HepG2 (cell line): ENCODE measurements at regions not wholly inside any gene's neighbourhood (a gene's known extent, or its start where the extent isn't known, plus 50 kb on each side); places are given as distances from the start of the nearest gene placed in this dataset.

Experiments
- ATAC-seq: fragments of 200-7000 bp; cut with Tn5 transposase; 3 replicates; pipeline ENCODE4 v1.9.1; 2020; ENCODE audit warnings: mild to moderate bottlenecking, moderate library complexity
- BruUV-seq: library from RNA; stranded (reverse); fragments of 400-500 nt; replicated peaks from 2 replicates; lab custom pipeline; 2021; lab: Mats Ljungman, UMichigan
- CTCF ChIA-PET: fragments of 300-600 bp; formaldehyde crosslinking; extraction: SDS; loops from one replicate; lab custom pipeline; 2021; ENCODE audit warnings: low total read pairs, inconsistent platforms, low intra/inter-chr PET ratio; lab: Yijun Ruan, JAX
- POLR2A ChIA-PET: fragments of 350-600 bp; sonication (Branson Sonifier 250); formaldehyde crosslinking; loops from one replicate; lab custom pipeline; 2020; ENCODE audit warnings: antibody characterized with exemption, inconsistent platforms; lab: Yijun Ruan, JAX
- DNase-seq: peaks from one replicate; pipeline ENCODE4 v3.0.0-alpha.2; 2015; ENCODE audit warnings: low spot score
- FAIRE-seq: peaks from 3 replicates; lab custom pipeline; 2011; peaks lifted over from hg19 to GRCh38; lab: Jason Lieb, UNC
- H2AFZ ChIP-seq: one replicate; pipeline ENCODE4 v1.6.1; 2011; ENCODE audit warnings: low read length, inconsistent platforms
- H3K27ac ChIP-seq: fragments of 300-600 bp; 3 replicates; pipeline ENCODE4 v1.8.0; 2011; ENCODE audit warnings: mixed run types, mild to moderate bottlenecking, mixed read lengths, low read length, inconsistent platforms; ENCODE audit not compliant: insufficient read depth; ENCODE audit errors: extremely low read length
- H3K27me3 ChIP-seq, 2 experiments: fragments of 200-600 bp in 1 of 2; 2 replicates in 1 of 2; 3 replicates in 1 of 2; pipeline versions ENCODE4 v1.6.0 to v1.8.0; 2011; ENCODE audit warnings: low read length in 2 of 2, mild to moderate bottlenecking in 2 of 2, moderate library complexity in 2 of 2, inconsistent platforms in 1 of 2; ENCODE audit not compliant: insufficient read depth in 2 of 2, control insufficient read depth in 1 of 2
- H3K36me3 ChIP-seq, 2 experiments: fragments of 200-600 bp in 1 of 2; replicated peaks in 1 of 2; 2 replicates in 1 of 2; 3 replicates in 1 of 2; pipeline versions ENCODE4 v1.5.1 to v1.8.0; 2011; ENCODE audit warnings: low read length in 2 of 2, inconsistent platforms in 1 of 2; ENCODE audit not compliant: insufficient read depth in 2 of 2, control insufficient read depth in 1 of 2
- H3K4me1 ChIP-seq: 2 replicates; pipeline ENCODE4 v1.5.1; 2012; ENCODE audit warnings: low read length, inconsistent platforms; ENCODE audit not compliant: insufficient read depth
- H3K4me2 ChIP-seq: 2 replicates; pipeline ENCODE4 v1.6.0; 2011; ENCODE audit warnings: low read depth, low read length, inconsistent platforms
- H3K4me3 ChIP-seq, 3 experiments: fragments of 200-600 bp in 1 of 3; sonication (generic), shearing (Covaris generic) in 1 of 3; replicated peaks in 1 of 3; 2 replicates each; pipeline ENCODE4 v1.5.1; 2011 to 2016; ENCODE audit warnings: low read length in 3 of 3, inconsistent platforms in 2 of 3, low read depth in 2 of 3, mild to moderate bottlenecking in 2 of 3, control low read depth in 1 of 3, mixed read lengths in 1 of 3; ENCODE audit not compliant: insufficient read depth in 1 of 3
- H3K79me2 ChIP-seq: one replicate; pipeline ENCODE4 v1.6.1; 2011; ENCODE audit warnings: low read length, inconsistent platforms; ENCODE audit not compliant: insufficient read depth
- H3K9ac ChIP-seq: 2 replicates; pipeline ENCODE4 v1.6.0; 2011; ENCODE audit warnings: mild to moderate bottlenecking, low read depth, low read length, inconsistent platforms; ENCODE audit not compliant: insufficient read depth
- H3K9me3 ChIP-seq: 2 replicates; pipeline ENCODE4 v1.5.1; 2012; ENCODE audit warnings: mild to moderate bottlenecking, low read length
- H4K20me1 ChIP-seq: 2 replicates; pipeline ENCODE4 v1.6.0; 2011; ENCODE audit warnings: inconsistent platforms, mild to moderate bottlenecking, low read length, moderate library complexity; ENCODE audit not compliant: insufficient read depth
- GFI1 ChIP-seq: sonication (generic); formaldehyde crosslinking; IDR thresholded peaks from 2 replicates; pipeline ENCODE4 v1.5.0; 2020; ENCODE audit warnings: missing genetic modification reagents, mild to moderate bottlenecking, borderline replicate concordance
- MAFK ChIP-seq, 2 experiments: IDR thresholded peaks in 1 of 2; conservative IDR thresholded peaks in 1 of 2; 2 replicates each; pipeline ENCODE4 v1.6.1; 2011; ENCODE audit warnings: improper control_type of control experiment in 2 of 2, low read length in 2 of 2
- MEIS2 ChIP-seq: sonication (generic); formaldehyde crosslinking; IDR thresholded peaks from 2 replicates; pipeline ENCODE4 v1.9.0; 2021; ENCODE audit warnings: mild to moderate bottlenecking, missing genetic modification reagents
- MXI1 ChIP-seq: IDR thresholded peaks from 3 replicates; pipeline ENCODE4 v1.6.1; 2012; ENCODE audit warnings: low read depth, low read length, inconsistent platforms, borderline replicate concordance
- NR2F1 ChIP-seq, 2 experiments: fragments of 450-650 bp in 1 of 2; formaldehyde crosslinking in 1 of 2; IDR thresholded peaks; 2 replicates each; pipeline versions ENCODE4 v1.5.0 to v1.6.1; 2016 to 2020; ENCODE audit warnings: mild to moderate bottlenecking in 1 of 2, missing compliant biosample characterization in 1 of 2, missing genetic modification reagents in 1 of 2, moderate library complexity in 1 of 2
- ZNF136 ChIP-seq: sonication (generic); formaldehyde crosslinking; IDR thresholded peaks from 2 replicates; pipeline ENCODE4 v1.8.1; 2022; ENCODE audit warnings: low read depth, mild to moderate bottlenecking, moderate library complexity, missing genetic modification reagents
- ZNF367 ChIP-seq: sonication (generic); formaldehyde crosslinking; IDR thresholded peaks from 2 replicates; pipeline ENCODE4 v1.4.0; 2020; ENCODE audit warnings: missing genetic modification reagents, borderline replicate concordance
- ZNF510 ChIP-seq: sonication (generic); formaldehyde crosslinking; IDR thresholded peaks from 2 replicates; pipeline ENCODE4 v1.4.0; 2020; ENCODE audit warnings: low read depth, mild to moderate bottlenecking, missing genetic modification reagents
- ZNF747 ChIP-seq: sonication (generic); formaldehyde crosslinking; IDR thresholded peaks from 2 replicates; pipeline ENCODE4 v1.8.1; 2023; ENCODE audit warnings: missing genetic modification reagents, mild to moderate bottlenecking, borderline replicate concordance
- ZNF780A ChIP-seq: sonication (generic); formaldehyde crosslinking; IDR thresholded peaks from 2 replicates; pipeline ENCODE4 v1.8.0; 2022; ENCODE audit warnings: mild to moderate bottlenecking, missing genetic modification reagents, moderate library complexity
- WGBS: methylation state at CpG from one replicate; pipeline ENCODE4 v1.1.6; 2017; ENCODE audit warnings: low lambda C conversion rate; 5-methylcytosine and 5-hydroxymethylcytosine counted together
- in situ Hi-C: cut with HindIII; loops from 2 replicates; pipeline ENCODE4 v1.10.0; 2017; ENCODE audit warnings: low pct_unique_long_range_greater_than_20kb; ENCODE audit not compliant: extremely low pct_ligation_motif_present
- intact Hi-C: fragments of 100-400 bp; cut with micrococcal nuclease; formaldehyde crosslinking; loops from one replicate; pipeline ENCODE4 v1.10.0; 2022; ENCODE audit not compliant: unreplicated experiment
- TF ChIP-seq, protein P1 (sequence below): sonication (generic); formaldehyde crosslinking; IDR thresholded peaks from 2 replicates; pipeline ENCODE4 v1.4.0; 2020; ENCODE audit warnings: missing genetic modification reagents, borderline replicate concordance
- TF ChIP-seq, protein P2 (sequence below): sonication (generic); formaldehyde crosslinking; IDR thresholded peaks from 2 replicates; pipeline ENCODE4 v1.4.0; 2020; ENCODE audit warnings: missing genetic modification reagents, borderline replicate concordance

DNA sequence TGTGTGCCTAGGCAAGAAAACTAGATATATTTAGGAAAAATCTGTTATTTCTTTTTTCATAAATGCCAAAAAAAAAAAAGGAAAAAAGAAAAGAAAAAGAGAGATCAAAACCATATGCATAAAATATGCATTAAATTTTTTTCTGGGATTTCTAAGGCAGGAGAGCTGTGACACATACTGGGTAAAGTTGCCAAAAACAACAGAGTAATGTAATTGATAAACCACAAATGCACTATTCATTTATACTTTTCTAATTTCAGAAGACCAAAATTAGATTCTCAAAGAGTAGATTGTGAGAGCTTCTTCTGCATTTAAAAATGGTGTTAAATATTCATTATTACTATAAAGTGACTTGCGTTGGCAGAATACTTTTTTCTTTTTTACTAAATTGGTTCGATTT, 673.8 kb upstream of the MGAT4C start (continued):
- TF ChIP-seq ZNF510 (CRISPR knock-in tag) (no peak), ZNF367 (CRISPR knock-in tag) (no peak)

DNA sequence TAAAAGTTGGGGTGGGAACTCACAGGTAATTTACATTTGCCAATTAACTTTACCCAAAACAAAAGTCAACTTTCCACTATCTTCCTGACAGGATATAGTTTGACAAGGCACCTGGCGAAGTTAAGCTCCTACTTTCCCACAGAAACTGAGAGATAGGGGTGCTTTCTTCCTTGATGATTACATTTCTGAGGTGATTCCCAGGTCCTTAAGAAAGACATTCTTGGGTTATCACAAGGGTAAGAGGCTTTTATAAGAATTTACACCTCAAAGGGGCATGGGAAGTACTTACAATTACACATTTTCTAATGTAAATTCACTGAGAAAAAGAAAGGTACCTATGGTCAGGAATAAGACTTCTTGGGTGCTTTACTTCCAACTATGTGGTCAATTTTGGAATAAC, 660.9 kb upstream of the MGAT4C start:
- H3K4me3 ChIP-seq, result no peak overlapping the region
- H3K4me1 ChIP-seq, result no peaks in the 10 kb centered on the region
- no peaks in the 10 kb centered on the region for H3K79me2 ChIP-seq
- H3K36me3 ChIP-seq, result no peaks in the 10 kb centered on the region
- H3K27me3 ChIP-seq, result no peaks in the 10 kb centered on the region
- FAIRE-seq, result no peak
- ChIA-PET CTCF (no interaction called here), POLR2A (no interaction called here)
- no TSS peak for BruUV-seq
- in situ Hi-C loops, result loop anchor here (25.0 kb wide), 1 partner anchor 655 kb away; the partner anchor contains the start of gene MGAT4C
- H4K20me1 ChIP-seq, result no peaks in the 10 kb centered on the region
- 40% methylated on average over 1 of the region's 1 CpG for WGBS
- no peak overlapping the region for H3K9ac ChIP-seq
- no peak overlapping the region for H2AFZ ChIP-seq
- H3K9me3 ChIP-seq, result no peaks in the 10 kb centered on the region
- no peak overlapping the region for H3K4me2 ChIP-seq
- no peak for ATAC-seq
- intact Hi-C loops, result no loop called here
- no peak overlapping the region for H3K27ac ChIP-seq
- no peak for DNase-seq
- TF ChIP-seq, protein P1, sequence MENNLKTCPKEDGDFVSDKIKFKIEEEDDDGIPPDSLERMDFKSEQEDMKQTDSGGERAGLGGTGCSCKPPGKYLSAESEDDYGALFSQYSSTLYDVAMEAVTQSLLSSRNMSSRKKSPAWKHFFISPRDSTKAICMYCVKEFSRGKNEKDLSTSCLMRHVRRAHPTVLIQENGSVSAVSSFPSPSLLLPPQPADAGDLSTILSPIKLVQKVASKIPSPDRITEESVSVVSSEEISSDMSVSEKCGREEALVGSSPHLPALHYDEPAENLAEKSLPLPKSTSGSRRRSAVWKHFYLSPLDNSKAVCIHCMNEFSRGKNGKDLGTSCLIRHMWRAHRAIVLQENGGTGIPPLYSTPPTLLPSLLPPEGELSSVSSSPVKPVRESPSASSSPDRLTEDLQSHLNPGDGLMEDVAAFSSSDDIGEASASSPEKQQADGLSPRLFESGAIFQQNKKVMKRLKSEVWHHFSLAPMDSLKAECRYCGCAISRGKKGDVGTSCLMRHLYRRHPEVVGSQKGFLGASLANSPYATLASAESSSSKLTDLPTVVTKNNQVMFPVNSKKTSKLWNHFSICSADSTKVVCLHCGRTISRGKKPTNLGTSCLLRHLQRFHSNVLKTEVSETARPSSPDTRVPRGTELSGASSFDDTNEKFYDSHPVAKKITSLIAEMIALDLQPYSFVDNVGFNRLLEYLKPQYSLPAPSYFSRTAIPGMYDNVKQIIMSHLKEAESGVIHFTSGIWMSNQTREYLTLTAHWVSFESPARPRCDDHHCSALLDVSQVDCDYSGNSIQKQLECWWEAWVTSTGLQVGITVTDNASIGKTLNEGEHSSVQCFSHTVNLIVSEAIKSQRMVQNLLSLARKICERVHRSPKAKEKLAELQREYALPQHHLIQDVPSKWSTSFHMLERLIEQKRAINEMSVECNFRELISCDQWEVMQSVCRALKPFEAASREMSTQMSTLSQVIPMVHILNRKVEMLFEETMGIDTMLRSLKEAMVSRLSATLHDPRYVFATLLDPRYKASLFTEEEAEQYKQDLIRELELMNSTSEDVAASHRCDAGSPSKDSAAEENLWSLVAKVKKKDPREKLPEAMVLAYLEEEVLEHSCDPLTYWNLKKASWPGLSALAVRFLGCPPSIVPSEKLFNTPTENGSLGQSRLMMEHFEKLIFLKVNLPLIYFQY, result no peak
- TF ChIP-seq ZNF136 (CRISPR knock-in tag) (no peak), ZNF780A (CRISPR knock-in tag) (no peak), MEIS2 (no peak), NR2F1 (CRISPR knock-in tag; IDR thresholded peaks at IDR 0.05) (no peak), MAFK (conservative IDR thresholded peaks at IDR 0.05 in 1 of 2, IDR thresholded peaks at IDR 0.05 in 1 of 2; ENCODE audit: low read length in 2 of 2) (no peak), GFI1 (CRISPR knock-in tag) (no peak), MXI1 (no peak), ZNF747 (CRISPR knock-in tag) (no peak)
- TF ChIP-seq, protein P2, sequence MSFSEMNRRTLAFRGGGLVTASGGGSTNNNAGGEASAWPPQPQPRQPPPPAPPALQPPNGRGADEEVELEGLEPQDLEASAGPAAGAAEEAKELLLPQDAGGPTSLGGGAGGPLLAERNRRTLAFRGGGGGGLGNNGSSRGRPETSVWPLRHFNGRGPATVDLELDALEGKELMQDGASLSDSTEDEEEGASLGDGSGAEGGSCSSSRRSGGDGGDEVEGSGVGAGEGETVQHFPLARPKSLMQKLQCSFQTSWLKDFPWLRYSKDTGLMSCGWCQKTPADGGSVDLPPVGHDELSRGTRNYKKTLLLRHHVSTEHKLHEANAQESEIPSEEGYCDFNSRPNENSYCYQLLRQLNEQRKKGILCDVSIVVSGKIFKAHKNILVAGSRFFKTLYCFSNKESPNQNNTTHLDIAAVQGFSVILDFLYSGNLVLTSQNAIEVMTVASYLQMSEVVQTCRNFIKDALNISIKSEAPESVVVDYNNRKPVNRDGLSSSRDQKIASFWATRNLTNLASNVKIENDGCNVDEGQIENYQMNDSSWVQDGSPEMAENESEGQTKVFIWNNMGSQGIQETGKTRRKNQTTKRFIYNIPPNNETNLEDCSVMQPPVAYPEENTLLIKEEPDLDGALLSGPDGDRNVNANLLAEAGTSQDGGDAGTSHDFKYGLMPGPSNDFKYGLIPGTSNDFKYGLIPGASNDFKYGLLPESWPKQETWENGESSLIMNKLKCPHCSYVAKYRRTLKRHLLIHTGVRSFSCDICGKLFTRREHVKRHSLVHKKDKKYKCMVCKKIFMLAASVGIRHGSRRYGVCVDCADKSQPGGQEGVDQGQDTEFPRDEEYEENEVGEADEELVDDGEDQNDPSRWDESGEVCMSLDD, result no peak
